ENCODE measurements at regions not wholly inside any gene's neighbourhood (a gene's known extent, or its start where the extent isn't known, plus 50 kb on each side); places are given as distances from the start of the nearest gene placed in this dataset.

DNA sequence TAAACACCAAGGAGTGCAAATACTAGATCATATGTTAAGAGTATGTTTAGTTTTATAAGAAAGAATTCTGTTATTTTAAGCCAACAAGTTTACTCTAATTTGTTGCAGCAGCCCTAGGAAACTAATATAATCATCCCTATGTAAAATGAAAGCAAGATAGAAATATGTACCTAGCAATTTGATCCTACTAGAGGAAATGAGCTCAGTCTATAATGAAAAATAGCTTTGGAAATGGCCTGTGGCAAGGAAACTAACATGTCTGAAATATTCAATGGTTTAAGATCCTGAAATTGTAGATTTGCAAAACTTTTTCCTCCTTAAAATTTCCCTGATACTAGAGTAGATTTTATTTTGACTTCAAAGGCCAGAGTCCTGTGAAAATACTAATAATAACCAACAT, 112.7 kb upstream of the SLC5A12 start:
- TF ChIP-seq, protein P1, sequence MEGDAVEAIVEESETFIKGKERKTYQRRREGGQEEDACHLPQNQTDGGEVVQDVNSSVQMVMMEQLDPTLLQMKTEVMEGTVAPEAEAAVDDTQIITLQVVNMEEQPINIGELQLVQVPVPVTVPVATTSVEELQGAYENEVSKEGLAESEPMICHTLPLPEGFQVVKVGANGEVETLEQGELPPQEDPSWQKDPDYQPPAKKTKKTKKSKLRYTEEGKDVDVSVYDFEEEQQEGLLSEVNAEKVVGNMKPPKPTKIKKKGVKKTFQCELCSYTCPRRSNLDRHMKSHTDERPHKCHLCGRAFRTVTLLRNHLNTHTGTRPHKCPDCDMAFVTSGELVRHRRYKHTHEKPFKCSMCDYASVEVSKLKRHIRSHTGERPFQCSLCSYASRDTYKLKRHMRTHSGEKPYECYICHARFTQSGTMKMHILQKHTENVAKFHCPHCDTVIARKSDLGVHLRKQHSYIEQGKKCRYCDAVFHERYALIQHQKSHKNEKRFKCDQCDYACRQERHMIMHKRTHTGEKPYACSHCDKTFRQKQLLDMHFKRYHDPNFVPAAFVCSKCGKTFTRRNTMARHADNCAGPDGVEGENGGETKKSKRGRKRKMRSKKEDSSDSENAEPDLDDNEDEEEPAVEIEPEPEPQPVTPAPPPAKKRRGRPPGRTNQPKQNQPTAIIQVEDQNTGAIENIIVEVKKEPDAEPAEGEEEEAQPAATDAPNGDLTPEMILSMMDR (IDR thresholded peaks at IDR 0.05): no peak
- TF ChIP-seq EP300 (IDR thresholded peaks at IDR 0.05) (no peak), POLR2A (IDR thresholded peaks at IDR 0.05) (no peak)
